ENCODE measurements at regions not wholly inside any gene's neighbourhood (a gene's known extent, or its start where the extent isn't known, plus 50 kb on each side); places are given as distances from the start of the nearest gene placed in this dataset.

- Histone ChIP-seq H3K27ac (ENCODE audit: control insufficient read depth, insufficient read depth, low read length) (no peak overlapping the region), H3K79me2 (ENCODE audit: control insufficient read depth, insufficient read depth, low read length) (no peaks in the 10 kb centered on the region), H3K9ac (ENCODE audit: control insufficient read depth, extremely low read depth, insufficient read depth, low read length) (no peak overlapping the region), H3K36me3 (ENCODE audit: control insufficient read depth in 2 of 2, extremely low read depth in 1 of 2, insufficient read depth in 2 of 2, low read length in 2 of 2) (no peaks in the 10 kb centered on the region), H3K9me1 (ENCODE audit: control insufficient read depth, extremely low read depth, insufficient read depth, low read length) (no peaks in the 10 kb centered on the region), H4K20me1 (ENCODE audit: control insufficient read depth, extremely low read depth, insufficient read depth, low read length) (no peaks in the 10 kb centered on the region), H3K27me3 (ENCODE audit: control insufficient read depth, extremely low read depth, insufficient read depth, low read length) (no peaks in the 10 kb centered on the region), H3K9me3 (ENCODE audit: control insufficient read depth, low read depth, low read length) (no peaks in the 10 kb centered on the region), H3K4me3 (ENCODE audit: control insufficient read depth in 2 of 3, extremely low read depth in 1 of 3, insufficient read depth in 2 of 3, low read depth in 1 of 3, low read length in 3 of 3) (no peak overlapping the region), H2AFZ (ENCODE audit: control insufficient read depth, low read length) (no peak overlapping the region), H3K4me1 (ENCODE audit: control insufficient read depth, extremely low read depth, insufficient read depth, low read length) (no peaks in the 10 kb centered on the region), H3K4me2 (ENCODE audit: control insufficient read depth, extremely low read depth, insufficient read depth, low read depth, low read length) (no peak overlapping the region)
- DNase-seq (ENCODE audit: low read depth, low spot score) (no peak), FAIRE-seq (no peak)
- TF ChIP-seq EZH2 (IDR thresholded peaks at IDR 0.05; ENCODE audit: low read length) (no peak), CTCF (optimal IDR thresholded peaks at IDR 0.05 in 1 of 3, IDR thresholded peaks at IDR 0.05 in 1 of 3, conservative IDR thresholded peaks at IDR 0.05 in 1 of 3; ENCODE audit: extremely low read depth in 1 of 3, insufficient read depth in 2 of 3, low read length in 3 of 3) (no peak)
- dilution Hi-C loops (cut with MboI; ENCODE audit: extremely low pct_ligation_motif_present, low sequenced_read_pairs), result no loop called here
Observed at GRCh38 chr9:85487872-85488271, 253.9 kb downstream of the AGTPBP1 start.

- peaks cover 6% of the 10 kb centered on the region for H3K27me3 ChIP-seq (ENCODE audit: control insufficient read depth, extremely low read depth, insufficient read depth, low read length)
- no peaks in the 10 kb centered on the region for H3K79me2 ChIP-seq (ENCODE audit: control insufficient read depth, insufficient read depth, low read length)
- no peak overlapping the region for H2AFZ ChIP-seq (ENCODE audit: control insufficient read depth, low read length)
- no peaks in the 10 kb centered on the region for H4K20me1 ChIP-seq (ENCODE audit: control insufficient read depth, extremely low read depth, insufficient read depth, low read length)
- no peaks in the 10 kb centered on the region for H3K9me3 ChIP-seq (ENCODE audit: control insufficient read depth, low read depth, low read length)
- DNase-seq (ENCODE audit: low read depth, low spot score), result no peak
- dilution Hi-C loops (cut with MboI; ENCODE audit: extremely low pct_ligation_motif_present, low sequenced_read_pairs), result no loop called here
- FAIRE-seq, result no peak
- no peaks in the 10 kb centered on the region for H3K36me3 ChIP-seq (ENCODE audit: control insufficient read depth in 2 of 2, extremely low read depth in 1 of 2, insufficient read depth in 2 of 2, low read length in 2 of 2)
- H3K4me1 ChIP-seq (ENCODE audit: control insufficient read depth, extremely low read depth, insufficient read depth, low read length), result no peaks in the 10 kb centered on the region
- H3K4me3 ChIP-seq (ENCODE audit: control insufficient read depth in 2 of 3, extremely low read depth in 1 of 3, insufficient read depth in 2 of 3, low read depth in 1 of 3, low read length in 3 of 3), result no peak overlapping the region
- TF ChIP-seq CTCF (optimal IDR thresholded peaks at IDR 0.05 in 1 of 3, IDR thresholded peaks at IDR 0.05 in 1 of 3, conservative IDR thresholded peaks at IDR 0.05 in 1 of 3; ENCODE audit: extremely low read depth in 1 of 3, insufficient read depth in 2 of 3, low read length in 3 of 3), result no peak
- no peak for TF ChIP-seq EZH2 (IDR thresholded peaks at IDR 0.05; ENCODE audit: low read length)
- H3K4me2 ChIP-seq (ENCODE audit: control insufficient read depth, extremely low read depth, insufficient read depth, low read depth, low read length), result no peak overlapping the region
- H3K27ac ChIP-seq (ENCODE audit: control insufficient read depth, insufficient read depth, low read length), result no peak overlapping the region
- H3K9me1 ChIP-seq (ENCODE audit: control insufficient read depth, extremely low read depth, insufficient read depth, low read length), result no peaks in the 10 kb centered on the region
- H3K9ac ChIP-seq (ENCODE audit: control insufficient read depth, extremely low read depth, insufficient read depth, low read length), result no peak overlapping the region
Observed at GRCh38 chr9:85484235-85484634, 257.5 kb downstream of the AGTPBP1 start.
